GM21529 (cell line): ENCODE measurements at regions not wholly inside any gene's neighbourhood (a gene's known extent, or its start where the extent isn't known, plus 50 kb on each side); places are given as distances from the start of the nearest gene placed in this dataset.
"Not testable (repeated sequence)": the region's sequence is repeated elsewhere in the genome, so short reads cannot be mapped to it uniquely, and the experiment has no call there.

ENCODE experiments used
- ATAC-seq: cut with Tn5 transposase; IDR thresholded peaks from one replicate; pipeline ENCODE4 v1.9.1; 2021; ENCODE audit not compliant: unreplicated experiment

DNA sequence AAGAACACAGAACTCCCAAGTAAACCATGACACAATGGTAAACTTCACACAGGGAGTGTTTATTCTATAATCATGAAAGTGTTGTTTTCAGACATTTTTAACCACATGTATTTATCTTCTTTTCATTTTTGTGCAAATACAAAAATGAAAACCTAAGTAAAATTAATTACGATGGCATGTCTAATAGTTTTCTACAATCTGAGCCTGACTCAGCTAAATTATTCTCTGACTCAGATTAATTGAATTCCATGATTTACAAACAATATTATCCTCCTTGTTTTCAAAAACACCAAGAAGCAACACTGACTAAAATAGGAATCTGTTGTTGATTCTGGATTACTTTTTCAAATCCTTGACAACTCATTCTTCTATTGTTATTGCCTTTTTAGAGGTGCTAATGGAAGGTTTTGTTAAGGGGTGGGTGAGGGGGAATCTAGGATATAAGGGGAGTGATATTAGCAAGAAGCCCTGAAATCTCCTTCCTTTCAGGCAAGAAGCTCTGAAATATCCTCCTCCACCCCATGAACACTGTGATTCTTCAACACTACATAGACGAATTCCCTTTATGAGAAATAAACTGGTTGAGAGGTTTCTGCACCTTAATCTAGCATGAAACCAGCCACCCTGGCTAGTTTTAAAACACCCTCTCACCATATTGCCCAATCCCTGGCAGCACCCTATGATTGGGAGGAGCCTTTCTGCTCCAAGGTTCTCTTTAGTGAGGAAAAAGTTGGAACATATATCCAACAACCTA is 1057.7 kb upstream of the PCDH20 start:
- no peak for ATAC-seq

DNA sequence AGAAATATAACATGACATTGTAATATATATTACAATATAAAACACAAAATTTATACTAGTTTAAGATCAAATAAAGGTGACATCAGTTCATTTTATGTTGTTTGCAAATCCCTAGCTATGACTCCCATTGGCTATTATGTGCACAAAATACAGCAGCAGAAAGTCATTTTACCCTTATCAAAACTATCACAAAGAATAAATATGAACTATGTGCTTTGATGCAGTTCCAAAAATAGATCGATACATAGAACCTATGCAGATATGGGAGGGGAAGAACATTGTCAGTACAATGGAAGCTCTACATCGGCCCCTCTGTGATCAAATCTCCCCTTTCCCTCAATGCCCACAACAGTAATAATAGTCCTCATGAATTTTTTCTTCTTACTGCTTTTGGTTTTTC is 1038.1 kb upstream of the PCDH20 start:
- no peak for ATAC-seq

DNA sequence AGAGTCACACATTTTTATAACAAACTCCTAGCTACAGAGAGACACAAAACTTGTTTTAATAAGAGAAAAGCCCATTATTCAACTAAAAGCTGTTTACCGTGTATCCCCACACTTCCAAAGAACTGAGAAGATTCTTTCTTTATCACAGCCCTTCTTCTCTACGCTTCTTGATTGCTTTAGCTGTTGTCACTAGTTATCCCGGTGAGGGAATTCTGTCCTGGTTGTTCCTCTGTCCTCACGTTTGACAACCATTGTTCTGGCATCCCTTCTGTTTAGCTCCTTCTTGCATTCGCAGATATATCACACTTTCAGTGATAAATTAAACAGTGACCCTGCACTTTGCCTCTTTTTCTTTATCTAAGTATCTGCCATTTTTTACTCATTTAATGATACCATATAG is 1035.1 kb upstream of the PCDH20 start:
- no peak for ATAC-seq

DNA sequence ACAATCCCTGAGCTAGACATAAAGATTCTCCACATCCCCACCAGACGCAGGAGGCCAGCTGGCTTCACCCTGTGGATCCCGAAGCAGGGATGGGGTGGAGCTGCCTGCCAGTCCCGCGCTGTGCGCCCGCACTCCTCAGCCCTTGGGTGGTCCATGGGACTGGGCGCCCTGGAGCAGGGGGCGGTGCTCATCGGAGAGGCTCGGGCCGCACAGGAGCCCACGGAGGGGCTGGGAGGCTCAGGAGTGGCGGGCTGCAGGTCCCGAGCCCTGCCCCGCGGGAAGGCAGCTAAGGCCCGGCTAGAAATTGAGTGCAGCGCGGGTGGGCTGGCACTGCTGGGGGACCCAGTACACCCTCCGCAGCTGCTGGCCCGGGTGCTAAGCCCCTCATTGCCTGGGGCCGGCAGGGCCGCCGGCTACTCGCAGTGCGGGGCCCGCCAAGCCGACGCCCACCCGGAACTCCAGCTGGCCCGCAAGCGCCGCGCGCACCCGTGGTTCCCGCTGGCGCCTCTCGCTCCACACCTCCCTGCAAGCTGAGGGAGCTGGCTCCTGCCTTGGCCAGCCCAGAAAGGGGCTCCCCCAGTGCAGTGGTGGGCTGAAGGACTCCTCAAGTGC is 1032.2 kb upstream of the PCDH20 start:
- ATAC-seq, result not testable (repeated sequence)

DNA sequence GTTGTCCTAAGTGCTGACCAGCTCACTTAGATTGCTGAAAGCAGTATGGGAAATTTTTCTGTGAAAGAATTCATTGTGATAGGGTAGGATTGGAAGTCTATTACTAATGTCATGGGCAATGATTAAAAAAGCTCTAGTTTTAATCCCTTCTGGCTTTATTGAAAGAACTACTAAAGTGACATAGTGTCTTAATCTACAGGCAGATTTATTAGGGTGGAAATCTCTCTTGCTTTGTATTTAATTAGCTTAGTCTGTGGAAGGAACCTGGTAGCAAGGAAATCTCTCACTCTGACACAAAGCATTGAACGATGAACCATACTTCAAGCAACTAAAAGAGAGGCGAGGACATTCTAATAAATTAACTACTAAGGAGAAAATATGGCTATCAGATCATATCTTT is 1029.2 kb upstream of the PCDH20 start:
- ATAC-seq, result no peak

DNA sequence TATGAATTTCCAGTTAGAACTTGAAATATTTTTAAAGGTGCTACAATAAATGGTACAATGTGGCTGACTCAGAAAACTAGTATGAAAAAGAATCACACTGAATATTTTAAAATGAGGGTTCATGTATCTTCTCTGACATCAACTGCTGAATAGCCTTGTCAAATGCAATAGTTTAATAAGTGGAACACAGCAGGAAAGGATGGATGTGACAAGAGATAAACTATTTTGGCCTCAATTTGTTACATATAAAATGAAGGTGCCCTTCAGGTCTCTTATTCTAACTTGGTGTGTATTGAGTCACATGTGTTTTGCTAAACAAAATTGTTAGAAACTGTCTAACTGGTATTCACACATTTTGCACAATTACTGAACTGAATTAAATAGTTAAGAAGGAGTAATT is 1018.4 kb upstream of the PCDH20 start:
- no peak for ATAC-seq

DNA sequence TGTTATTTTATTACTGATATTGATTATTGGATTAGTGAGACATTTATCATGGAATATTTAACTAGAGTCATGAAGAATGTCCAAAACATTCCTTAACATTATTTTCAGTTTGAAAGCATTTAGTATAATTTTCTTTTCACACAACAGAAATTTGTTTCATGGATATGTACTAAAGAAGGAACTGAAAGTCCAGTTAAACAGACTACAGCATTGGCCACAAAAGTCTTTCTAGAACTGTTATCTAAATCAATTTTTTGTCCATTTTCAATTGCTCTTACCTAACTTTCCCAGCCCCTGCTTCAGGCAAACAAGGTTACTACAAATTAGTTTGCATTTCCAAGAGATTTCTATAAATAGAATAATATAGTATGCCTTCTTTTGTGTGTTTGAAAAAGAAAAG is 1018.0 kb upstream of the PCDH20 start:
- no peak for ATAC-seq

DNA sequence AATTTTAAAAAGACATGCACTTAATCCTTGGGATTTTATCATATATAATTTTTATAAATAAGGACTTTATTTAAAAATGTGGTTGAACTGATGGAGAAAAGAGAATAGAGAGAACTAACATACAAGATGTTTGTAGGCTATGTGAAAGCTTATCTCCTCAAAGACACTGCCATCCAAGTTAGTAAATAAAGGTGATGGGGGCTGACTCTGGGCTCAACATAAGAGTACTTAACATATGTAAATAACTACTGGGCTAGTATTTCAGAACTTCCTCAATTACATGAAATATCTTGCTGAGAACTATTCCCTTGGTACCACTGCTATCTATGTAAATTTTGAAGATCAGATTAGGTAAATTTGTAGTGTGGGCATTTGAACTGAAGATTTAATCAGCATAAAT is 1017.3 kb upstream of the PCDH20 start:
- ATAC-seq, result no peak

DNA sequence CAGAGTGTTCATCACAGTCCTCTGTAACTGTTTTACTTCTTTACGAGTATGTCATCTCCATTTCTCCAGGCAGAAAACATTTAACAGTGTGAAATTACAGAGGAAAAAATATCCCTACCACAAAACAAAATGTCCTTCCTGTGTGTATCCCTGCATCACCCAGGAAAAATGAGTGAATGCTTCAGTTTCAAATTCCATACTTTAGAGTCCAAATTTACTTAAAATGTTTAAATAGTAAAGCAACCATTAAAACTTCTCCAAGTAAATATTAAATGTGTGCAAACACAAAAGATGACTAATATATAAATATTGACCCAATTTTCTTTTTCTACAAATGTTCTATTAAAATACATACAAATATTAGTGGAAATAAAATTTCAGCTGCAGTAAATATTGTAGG is 1016.6 kb upstream of the PCDH20 start:
- ATAC-seq, result no peak

DNA sequence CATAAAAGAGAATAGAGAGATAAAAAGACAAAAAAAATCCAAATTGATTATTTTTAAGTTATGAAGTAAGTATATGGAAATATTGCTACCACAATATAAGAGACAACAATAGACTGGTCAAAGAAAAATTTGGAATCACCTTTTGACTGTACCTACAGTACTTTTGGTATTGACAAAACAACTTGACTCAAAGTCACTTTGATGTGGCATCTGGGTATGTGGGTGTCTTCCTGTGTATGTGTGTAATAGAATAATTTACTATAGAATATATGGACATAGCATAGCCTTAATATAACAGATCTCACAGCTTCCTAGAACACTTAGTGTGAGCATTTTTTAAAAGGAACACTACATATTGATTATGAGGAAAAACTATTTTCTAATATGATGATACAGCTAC is 1016.2 kb upstream of the PCDH20 start:
- no peak for ATAC-seq

DNA sequence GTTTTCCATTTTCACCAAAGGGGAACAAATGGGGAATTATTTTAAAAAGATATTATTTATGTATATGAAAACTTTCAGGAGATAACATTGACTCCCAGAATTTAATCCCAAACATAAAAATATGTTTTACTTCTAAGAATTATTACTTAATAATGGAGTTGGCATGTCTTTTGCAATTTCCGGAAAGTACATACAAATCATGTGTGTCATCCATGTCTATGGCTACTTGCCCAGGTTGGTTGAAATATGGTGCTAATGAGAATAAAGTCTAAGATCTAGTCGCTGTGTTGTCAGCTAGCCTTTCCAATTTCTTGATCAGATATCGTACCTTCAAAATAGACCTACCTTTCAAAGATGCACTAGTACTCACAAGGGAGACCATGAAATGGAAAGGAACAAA is 1003.2 kb upstream of the PCDH20 start:
- no peak for ATAC-seq

DNA sequence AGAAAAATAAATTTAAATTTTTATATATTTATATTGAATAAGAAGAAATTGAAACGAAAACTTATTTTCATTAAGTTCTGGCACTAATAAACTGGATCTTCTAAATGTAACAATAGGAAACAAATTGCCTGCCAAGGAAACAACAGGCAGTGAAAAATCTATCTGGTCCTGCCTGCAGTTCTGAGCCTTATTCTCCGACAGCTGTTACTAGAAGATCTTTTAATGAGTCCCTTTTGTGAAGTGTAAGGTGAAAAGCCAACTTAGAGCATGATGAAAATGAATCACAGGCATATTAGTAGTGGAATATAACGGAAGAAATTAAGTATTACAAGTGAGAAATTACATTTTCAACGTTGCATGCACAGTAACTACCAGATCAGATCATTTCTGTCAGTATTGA is 1002.7 kb upstream of the PCDH20 start:
- no peak for ATAC-seq

DNA sequence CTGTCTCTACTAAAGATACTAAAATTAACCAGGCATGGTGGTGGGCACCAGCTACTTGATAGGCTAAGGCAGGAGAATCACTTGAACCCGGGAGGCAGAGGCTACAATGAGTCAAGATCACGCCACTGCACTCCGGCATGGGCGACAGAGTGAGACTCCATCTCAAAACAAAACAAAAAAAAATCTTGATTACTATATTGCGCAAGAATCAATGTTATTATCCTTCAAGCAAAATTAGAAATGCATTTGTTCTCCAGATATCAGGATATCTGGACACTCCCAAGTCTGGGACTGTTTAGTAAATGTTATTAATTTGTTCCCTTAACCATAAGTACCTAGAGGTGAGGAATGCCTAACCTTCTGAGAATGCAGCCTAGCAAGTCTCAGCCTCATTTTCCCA is 992.2 kb upstream of the PCDH20 start:
- no peak for ATAC-seq

DNA sequence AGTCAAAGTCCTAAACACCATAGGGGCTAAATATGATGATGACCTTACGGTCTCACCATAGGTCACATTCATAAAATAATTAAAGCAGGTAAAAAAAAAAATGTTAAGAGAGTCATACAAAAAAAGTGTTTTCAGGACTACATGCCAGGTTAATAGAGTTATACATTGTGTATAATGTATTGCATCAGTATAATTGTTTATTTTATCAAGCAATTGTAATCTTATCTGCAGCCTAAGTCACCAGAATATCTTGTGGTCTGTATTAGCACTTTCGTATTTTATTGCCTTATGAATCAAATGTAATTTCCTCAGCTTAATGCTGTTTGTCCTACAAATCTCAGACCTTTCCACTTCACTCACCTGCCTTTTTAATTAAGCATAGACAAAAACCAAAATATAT is 972.9 kb upstream of the PCDH20 start:
- ATAC-seq, result no peak

DNA sequence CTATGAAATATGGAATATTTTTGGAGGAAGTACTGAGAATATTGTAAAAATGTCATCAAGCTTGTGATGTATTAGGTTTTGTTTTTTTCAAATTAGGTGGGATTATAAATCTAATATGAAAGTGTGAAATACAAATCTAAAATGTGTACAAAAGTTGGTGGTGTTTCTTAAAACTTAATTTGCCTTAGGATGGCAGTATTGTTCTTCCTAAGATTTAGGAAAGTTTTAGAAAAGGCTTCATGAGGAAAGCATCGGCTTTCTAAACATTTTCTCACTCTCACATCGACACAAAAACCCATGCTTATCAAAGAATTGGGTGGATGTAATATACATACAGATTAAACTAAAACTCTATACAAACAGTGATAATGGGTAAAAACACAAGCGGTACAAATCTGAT is 972.0 kb upstream of the PCDH20 start:
- no peak for ATAC-seq

DNA sequence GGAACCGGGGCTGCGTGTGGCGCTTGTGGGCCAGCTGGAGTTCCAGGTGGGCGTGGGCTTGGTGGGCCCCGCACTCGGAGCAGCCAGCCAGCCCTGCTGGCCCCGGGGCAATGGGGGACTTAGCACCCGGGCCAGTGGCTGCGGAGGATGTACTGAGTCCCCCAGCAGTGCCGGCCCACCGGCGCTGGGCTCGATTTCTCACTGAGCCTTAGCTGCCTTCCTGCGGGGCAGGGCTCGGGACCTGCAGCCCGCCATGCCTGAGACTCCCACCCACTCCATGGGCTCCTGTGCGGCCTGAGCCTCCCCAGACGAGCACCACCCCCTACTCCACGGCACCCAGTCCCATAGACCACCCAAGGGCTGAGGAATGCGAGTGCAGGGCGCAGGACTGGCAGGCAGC is 963.6 kb upstream of the PCDH20 start:
- ATAC-seq, result not testable (repeated sequence)

DNA sequence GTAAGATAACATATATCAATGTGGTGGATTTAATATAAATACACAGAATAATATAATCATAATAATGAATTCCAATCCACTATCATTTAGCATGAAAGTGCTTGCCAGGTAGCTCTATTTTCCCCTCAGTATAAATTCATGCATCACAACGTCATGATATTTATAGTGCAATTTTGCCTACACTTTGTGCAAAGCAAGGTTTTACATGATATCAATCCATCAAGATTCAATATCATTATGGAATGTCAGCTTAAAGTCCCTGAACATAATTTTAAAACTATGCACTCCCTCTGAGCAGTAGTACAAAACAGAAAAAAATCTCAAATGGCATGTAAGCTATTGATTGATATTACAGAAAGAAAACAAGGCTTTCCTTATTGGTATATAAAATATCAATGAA is 962.2 kb upstream of the PCDH20 start:
- no peak for ATAC-seq

DNA sequence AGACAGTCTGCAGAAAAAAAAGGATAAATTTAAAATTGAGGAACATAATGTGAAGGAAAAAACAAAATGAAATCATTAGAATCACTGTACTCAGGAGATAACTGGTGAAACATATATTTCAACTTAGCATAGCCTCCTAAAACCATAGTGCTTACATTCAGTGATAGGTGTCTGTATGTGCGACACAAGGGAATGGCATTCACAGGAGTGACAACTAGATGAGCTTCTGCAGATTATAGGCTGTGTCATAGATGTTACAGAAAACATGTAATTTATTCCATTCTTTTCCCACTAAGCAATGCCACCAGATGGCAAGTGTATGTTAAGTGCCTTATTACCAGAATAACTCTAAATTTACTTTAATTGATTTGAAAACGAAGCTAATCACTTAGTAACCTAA is 960.0 kb upstream of the PCDH20 start:
- no peak for ATAC-seq

DNA sequence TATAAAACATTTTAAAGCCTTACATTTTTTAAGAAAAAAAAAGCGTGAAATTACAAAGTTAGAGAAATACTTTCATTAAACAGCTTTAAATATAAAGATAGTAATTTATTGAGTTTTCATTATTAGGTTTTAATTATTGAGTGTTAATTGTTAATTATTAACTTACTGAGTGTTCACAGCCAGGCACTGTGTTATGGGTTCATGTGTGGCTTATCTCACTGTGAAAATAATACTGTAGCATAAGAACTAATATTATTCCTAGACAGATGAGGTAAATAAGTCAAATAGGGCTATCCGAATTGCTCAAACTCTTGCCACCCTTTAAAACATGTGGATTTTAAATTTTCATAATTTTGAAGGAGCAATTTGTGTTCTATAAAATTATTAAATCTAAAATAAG is 956.1 kb upstream of the PCDH20 start:
- ATAC-seq, result no peak

DNA sequence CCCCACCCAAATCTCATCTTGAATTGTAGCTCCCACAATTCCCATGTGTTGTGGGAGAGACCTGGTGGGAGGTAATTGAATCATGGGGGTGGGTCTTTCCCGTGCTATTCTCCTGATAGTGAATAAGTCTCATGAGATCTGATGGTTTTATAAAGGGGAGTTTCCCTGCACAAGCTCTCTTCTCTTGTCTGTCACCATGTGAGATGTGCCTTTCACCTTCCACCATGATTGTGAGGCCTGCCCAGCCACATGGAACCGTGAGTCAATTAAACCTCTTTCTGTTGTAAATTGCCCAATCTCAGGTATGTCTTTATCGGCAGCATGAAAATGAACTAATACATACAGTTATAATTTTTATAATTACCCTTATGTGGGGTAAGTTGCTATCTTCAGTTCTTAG is 952.3 kb upstream of the PCDH20 start:
- ATAC-seq, result not testable (repeated sequence)

DNA sequence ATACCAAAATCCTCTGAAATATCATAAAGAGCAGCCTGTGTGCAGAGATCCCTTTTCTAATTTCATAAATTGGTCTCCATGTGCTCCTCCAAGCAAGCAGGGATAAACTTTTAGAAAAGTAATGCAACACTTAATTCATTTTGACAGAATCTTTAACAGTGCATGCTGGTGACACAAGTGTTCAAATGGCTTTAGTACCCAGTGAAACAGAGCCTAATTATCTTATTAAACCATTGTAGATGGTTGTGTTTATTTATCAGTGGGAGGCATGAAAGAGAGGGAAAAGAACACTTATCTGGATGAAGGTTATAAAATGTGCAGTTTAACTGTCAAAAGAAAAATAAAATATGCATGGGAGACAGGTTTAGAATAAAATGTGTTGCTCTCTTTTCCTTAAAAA is 945.0 kb upstream of the PCDH20 start:
- ATAC-seq, result no peak

DNA sequence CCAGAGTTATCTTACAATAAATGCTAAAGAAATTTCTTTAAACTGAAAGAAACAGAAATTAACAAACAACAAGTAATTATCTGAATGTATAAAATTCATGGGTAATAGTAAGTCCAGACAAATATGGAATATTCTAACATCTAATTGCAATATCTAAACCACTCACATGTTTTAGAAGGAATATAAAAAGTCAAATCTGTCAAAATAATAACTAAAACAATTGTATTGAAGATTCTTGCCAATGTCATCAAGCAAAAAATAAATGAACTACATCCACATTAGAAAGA is 942.9 kb upstream of the PCDH20 start:
- ATAC-seq, result no peak
